GM20000 (cell line): ENCODE measurements at regions not wholly inside any gene's neighbourhood (a gene's known extent, or its start where the extent isn't known, plus 50 kb on each side); places are given as distances from the start of the nearest gene placed in this dataset.

Experiments
- DNase-seq: peaks from one replicate; pipeline ENCODE4 v3.0.0; 2012; ENCODE audit warnings: low spot score
- TF ChIP-seq, protein P1 (sequence below): IDR thresholded peaks from 2 replicates; pipeline ENCODE4 v1.5.1; 2012; ENCODE audit warnings: mild to moderate bottlenecking, control low read depth; ENCODE audit errors: extremely low read depth, missing control alignments

GRCh38 chr13:106139942-106140341 lies 395.5 kb downstream of the EFNB2 start:
- no peak for DNase-seq
- TF ChIP-seq, protein P1, sequence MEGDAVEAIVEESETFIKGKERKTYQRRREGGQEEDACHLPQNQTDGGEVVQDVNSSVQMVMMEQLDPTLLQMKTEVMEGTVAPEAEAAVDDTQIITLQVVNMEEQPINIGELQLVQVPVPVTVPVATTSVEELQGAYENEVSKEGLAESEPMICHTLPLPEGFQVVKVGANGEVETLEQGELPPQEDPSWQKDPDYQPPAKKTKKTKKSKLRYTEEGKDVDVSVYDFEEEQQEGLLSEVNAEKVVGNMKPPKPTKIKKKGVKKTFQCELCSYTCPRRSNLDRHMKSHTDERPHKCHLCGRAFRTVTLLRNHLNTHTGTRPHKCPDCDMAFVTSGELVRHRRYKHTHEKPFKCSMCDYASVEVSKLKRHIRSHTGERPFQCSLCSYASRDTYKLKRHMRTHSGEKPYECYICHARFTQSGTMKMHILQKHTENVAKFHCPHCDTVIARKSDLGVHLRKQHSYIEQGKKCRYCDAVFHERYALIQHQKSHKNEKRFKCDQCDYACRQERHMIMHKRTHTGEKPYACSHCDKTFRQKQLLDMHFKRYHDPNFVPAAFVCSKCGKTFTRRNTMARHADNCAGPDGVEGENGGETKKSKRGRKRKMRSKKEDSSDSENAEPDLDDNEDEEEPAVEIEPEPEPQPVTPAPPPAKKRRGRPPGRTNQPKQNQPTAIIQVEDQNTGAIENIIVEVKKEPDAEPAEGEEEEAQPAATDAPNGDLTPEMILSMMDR: no peak

DNA sequence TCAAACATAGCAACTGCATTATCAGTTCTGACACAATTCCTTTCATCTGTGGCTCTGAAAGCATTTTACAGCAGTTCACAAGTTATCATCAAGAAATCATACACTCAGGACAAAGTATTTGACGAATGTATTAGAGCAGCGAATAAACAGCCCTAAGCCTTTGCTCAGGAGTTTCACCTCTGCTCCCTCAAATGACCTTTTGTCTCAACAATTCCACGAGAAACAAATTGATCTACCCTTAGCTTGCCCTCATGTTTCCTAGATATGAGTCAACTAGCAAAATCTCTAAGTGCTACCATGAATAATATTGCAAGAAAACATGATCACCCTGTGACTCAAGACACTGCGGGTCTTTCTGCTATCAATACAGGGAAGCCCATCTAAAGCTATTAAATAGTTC lies 396.1 kb downstream of the EFNB2 start:
- DNase-seq: no peak
- TF ChIP-seq, protein P1: no peak

DNA sequence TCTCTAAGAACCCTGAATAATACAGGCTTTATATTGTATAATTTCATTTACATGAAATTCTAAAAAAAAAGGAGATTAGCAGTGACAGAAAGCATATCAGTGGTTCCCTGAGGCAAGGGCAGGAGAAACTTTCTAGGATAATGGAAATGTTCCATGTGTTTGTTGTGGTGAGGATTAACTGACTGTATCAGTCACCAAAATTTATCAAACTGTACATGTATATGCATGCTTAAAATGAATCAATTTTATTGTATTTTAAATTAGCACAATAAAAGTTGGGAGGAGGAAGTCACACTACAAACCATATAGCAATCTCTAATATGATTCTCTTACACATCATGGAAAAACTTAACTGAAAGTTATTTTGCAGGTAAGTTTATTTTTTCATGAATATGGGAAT lies 396.8 kb downstream of the EFNB2 start:
- TF ChIP-seq, protein P1: no peak
- no peak for DNase-seq

DNA sequence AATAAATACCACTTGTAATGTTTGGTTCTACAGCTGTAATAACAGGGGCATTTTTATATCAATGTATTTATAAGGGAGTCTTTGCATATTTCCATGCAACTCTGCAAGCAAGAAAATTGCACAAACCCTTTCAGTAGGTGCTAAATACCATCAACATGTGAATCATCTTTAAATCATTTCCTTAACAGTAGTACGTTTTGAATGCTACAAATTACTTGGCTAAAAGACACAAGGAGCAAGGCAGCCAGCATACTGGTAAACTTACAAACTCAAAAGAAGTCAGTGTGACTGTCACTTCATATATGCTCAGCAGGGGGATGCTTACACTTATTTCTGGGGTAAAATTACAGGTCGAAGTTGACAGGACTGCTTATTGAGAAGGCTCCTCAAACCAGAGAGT lies 402.4 kb downstream of the EFNB2 start:
- DNase-seq: no peak
- TF ChIP-seq, protein P1: no peak

GRCh38 chr13:106132216-106132615 lies 403.2 kb downstream of the EFNB2 start:
- no peak for DNase-seq
- TF ChIP-seq, protein P1: no peak

- TF ChIP-seq, protein P1: no peak
- DNase-seq: no peak
Measured at GRCh38 chr13:106129993-106130392, 405.5 kb downstream of the EFNB2 start.

GRCh38 chr13:106129273-106129672 lies 406.2 kb downstream of the EFNB2 start:
- no peak for DNase-seq
- TF ChIP-seq, protein P1: no peak
